ENCODE measurements at regions not wholly inside any gene's neighbourhood (a gene's known extent, or its start where the extent isn't known, plus 50 kb on each side); places are given as distances from the start of the nearest gene placed in this dataset.

DNA sequence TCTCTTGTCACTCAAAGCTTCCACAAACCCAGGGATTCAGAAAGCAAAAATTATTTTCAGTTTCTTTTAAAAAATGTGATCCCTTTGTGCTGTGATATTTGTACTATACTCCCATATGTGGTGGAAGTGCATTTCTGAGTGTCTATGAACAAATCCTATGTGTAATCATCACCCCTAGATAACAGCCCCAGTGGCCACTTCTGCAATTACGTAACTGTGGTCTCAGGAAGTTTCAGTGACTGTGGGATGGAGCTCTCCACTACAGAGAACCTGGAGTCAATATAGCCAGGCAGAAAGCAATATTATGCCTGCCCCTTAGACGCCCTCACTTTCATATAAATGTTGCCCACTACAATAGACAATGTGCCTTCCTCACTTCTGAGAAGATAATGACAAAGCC is 1101.7 kb upstream of the GHITM start:
- DNase-seq (ENCODE audit: insufficient read length, low spot score) (no peak), FAIRE-seq (no peak)

- DNase-seq (ENCODE audit: insufficient read length, low spot score) = no peak
- no peak for FAIRE-seq
Observed at GRCh38 chr10:83038631-83039030, 1100.7 kb upstream of the GHITM start.

GRCh38 chr10:83045731-83046130 is 1093.6 kb upstream of the GHITM start:
- FAIRE-seq (no peak), DNase-seq (ENCODE audit: insufficient read length, low spot score) (no peak)

DNA sequence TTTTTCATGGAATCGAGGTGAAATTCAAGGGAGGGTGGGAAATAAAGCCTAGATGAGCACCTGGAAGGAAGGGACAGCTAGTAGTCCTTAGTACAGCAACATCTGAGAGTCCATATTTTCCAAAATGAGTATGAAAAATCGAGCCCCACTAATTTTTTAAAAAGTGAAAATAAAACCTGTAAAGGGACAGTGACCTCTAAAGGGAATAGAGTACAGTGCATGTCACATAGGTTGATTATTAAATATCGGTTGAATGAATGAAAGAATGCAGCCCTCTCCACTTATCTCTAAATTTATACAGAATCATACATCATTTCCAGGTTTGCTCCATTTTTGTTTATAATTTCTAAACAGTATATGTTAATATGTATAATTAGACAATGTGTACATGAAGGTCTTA is 1088.5 kb upstream of the GHITM start:
- no peak for DNase-seq (ENCODE audit: insufficient read length, low spot score)
- no peak for FAIRE-seq

DNA sequence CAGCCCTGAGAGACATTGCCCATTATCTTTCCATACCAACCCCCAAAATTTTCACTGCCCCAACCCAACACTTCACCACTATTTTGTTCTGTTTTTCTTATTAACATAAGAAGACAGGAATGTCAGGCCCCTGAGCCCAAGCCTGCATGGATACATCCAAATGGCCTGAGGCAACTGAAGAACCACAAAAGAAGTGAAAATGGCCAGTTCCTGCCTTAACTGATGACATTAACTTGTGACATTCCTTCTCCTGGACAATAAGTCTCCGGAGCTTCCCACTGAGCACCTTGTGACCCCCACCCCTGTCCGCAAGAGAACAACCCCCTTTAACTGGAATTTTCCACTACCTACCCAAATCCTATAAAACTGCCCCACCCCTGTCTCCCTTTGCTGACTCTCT is 1076.4 kb upstream of the GHITM start:
- no peak for FAIRE-seq
- DNase-seq (ENCODE audit: insufficient read length, low spot score) = no peak

- FAIRE-seq = no peak
- DNase-seq (ENCODE audit: insufficient read length, low spot score) = no peak
Observed at GRCh38 chr10:83073472-83073871, 1065.8 kb upstream of the GHITM start.

- FAIRE-seq = no peak
Observed at GRCh38 chr10:83075016-83075814, 1064.1 kb upstream of the GHITM start.

GRCh38 chr10:83075815-83076355 is 1063.4 kb upstream of the GHITM start:
- no peak for FAIRE-seq

More at GRCh38 chr10:83075016-83075814, 1064.1 kb upstream of the GHITM start:
- peak; percentile 13 for DNase-seq (ENCODE audit: insufficient read length, low spot score)

DNA sequence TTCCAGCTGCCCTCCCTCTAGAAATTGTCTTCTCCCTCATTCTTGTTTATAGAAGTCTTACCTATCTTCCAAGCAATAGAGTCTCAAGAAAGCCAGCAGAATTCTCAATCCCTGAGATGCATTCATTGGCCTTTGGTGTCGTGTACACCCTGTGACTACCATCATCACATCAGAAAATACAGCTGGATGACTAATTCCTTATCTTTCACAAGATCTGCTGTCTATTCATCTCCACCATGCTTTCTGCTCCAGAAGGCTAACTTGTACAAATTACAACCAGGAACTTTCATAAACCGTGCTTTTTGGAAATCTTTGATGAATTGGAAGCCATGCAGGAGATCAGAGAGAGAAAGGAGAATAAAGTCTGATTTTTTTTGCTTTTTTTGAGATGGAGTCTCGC is 1062.9 kb upstream of the GHITM start:
- DNase-seq (ENCODE audit: insufficient read length, low spot score) (no peak), FAIRE-seq (no peak)

More at GRCh38 chr10:83075815-83076355, 1063.4 kb upstream of the GHITM start:
- DNase-seq (ENCODE audit: insufficient read length, low spot score) = no peak

GRCh38 chr10:83078160-83078559 is 1061.1 kb upstream of the GHITM start:
- no peak for DNase-seq (ENCODE audit: insufficient read length, low spot score)
- no peak for FAIRE-seq

DNA sequence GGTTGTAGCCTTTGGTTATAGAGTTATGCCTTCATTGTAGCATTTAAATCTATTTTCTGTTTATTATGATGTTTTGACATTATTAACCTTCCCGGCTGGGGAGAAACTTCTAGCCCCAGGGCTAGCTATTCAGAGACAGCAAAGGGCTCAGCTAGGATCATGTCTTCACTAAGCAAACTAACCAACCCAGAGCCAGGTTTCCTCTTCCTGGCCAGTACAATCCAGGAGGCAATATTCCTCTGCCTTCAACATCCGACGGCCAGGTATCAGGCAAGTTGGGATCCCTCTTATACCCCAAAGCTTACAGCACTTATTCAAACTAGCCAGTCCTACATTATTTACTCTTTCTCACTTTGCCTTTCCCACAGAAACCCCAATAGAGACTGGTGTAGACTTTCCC is 1060.7 kb upstream of the GHITM start:
- DNase-seq (ENCODE audit: insufficient read length, low spot score) (no peak), FAIRE-seq (no peak)

DNA sequence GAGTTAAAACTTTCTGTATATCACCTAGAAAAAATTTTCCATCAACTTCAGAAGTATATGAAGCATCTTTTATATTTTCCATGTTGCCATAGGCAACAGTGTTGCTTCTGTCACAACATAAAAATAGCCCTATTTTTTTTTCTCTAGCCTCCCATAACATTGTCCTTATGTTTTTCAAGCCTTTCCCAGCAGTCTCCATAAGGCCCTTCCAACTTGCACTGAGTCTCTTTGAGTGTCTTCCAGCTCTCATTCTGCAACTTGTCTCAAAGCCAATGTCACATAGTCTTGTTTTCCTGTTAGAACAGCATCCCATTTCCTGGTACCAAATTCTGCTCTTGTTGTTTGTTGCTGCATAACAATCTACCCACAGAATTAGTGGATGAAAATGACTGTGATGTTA is 1055.5 kb upstream of the GHITM start:
- DNase-seq (ENCODE audit: insufficient read length, low spot score) (no peak), FAIRE-seq (no peak)

DNA sequence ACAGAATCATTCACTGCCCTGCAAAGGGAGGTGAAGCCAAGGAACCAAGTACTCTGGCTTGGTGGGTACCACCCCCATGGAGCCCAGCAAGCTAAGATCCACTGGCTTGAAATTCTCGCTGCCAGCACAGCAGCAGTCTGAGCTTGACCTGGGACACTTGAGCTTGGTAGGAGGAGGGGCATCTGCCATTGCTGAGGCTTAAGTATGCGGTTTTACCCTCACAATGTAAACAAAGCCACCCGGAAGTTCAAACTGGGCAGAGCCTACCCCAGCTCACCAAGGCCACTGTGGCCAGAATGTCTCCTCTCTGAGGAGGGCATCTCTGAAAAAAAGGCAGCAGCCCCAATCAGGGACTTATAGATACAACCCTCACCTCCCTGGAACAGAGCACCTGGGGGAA is 1050.0 kb upstream of the GHITM start:
- DNase-seq (ENCODE audit: insufficient read length, low spot score) = no peak
- no peak for FAIRE-seq

GRCh38 chr10:83104616-83105015 is 1034.7 kb upstream of the GHITM start:
- no peak for FAIRE-seq
- DNase-seq (ENCODE audit: insufficient read length, low spot score) = no peak

DNA sequence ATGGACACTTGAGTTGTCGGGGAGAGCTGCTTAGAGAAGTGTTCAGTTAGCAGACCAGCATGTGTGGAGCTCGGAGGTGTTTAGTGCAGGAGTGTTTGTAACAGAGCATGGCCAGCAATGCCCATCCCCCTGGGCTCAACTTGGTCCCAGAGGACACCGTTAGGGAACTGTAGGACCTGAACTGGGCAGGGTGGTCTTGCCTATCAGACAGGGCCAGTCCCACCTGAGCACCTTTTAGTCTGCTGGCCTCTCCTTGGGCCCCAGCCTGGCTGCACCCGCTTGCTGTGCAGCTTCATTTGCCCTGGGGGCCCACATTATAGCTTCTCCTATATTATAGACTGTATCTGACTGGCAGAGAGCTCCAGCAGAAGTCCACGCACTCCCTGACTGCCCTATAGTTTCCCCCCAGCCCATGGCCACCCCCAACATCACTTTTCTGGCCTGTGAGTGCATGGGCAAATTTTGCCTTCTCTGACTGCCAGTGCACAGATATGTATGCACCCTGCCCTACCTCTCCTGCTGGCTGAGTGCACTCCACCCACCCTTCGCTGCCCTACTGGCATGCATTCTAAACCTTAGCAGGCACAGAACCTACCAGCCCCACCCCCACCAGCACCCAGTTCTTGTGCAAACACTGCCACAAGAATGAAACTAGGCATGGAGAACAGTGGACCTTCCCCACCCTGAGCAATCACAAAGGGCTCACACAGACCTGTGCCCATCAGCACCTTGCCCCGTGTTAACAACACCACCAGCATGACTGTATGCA is 1030.6 kb upstream of the GHITM start:
- DNase-seq (ENCODE audit: insufficient read length, low spot score) (no peak), FAIRE-seq (no peak)

GRCh38 chr10:83119346-83119745 is 1020.0 kb upstream of the GHITM start:
- no peak for FAIRE-seq

GRCh38 chr10:83122336-83122735 is 1017.0 kb upstream of the GHITM start:
- DNase-seq (ENCODE audit: insufficient read length, low spot score) = no peak
- no peak for FAIRE-seq

More at GRCh38 chr10:83119346-83119745, 1020.0 kb upstream of the GHITM start:
- no peak for DNase-seq (ENCODE audit: insufficient read length, low spot score)

GRCh38 chr10:83127942-83128575 is 1011.2 kb upstream of the GHITM start:
- no peak for FAIRE-seq
- DNase-seq (ENCODE audit: insufficient read length, low spot score) = no peak

- no peak for FAIRE-seq
- no peak for DNase-seq (ENCODE audit: insufficient read length, low spot score)
Observed at GRCh38 chr10:83140811-83141210, 998.5 kb upstream of the GHITM start.

- no peak for FAIRE-seq
- no peak for DNase-seq (ENCODE audit: insufficient read length, low spot score)
Observed at GRCh38 chr10:83142074-83142563, 997.2 kb upstream of the GHITM start.

- DNase-seq (ENCODE audit: insufficient read length, low spot score) (no peak), FAIRE-seq (no peak)
Observed at GRCh38 chr10:83144461-83144860, 994.8 kb upstream of the GHITM start.

All from HTR-8/SVneo (cell line).